MV-4-11 (cell line): ENCODE measurements at regions not wholly inside any gene's neighbourhood (a gene's known extent, or its start where the extent isn't known, plus 50 kb on each side); places are given as distances from the start of the nearest gene placed in this dataset.
"Not testable (repeated sequence)": the region's sequence is repeated elsewhere in the genome, so short reads cannot be mapped to it uniquely, and the experiment has no call there.

Experiments
- DNase-seq: peaks from one replicate; lab custom pipeline; 2025; lab: John Stamatoyannopoulos, UW

GRCh38 chr6:82118150-82118562, 129.4 kb downstream of the IBTK start:
- DNase-seq: peak; percentile 73

GRCh38 chr6:82114748-82115147, 132.8 kb downstream of the IBTK start:
- no peak for DNase-seq

- DNase-seq: no peak
Observed at GRCh38 chr6:82113231-82113630, 134.3 kb downstream of the IBTK start.

- DNase-seq: no peak
Observed at GRCh38 chr6:82111818-82112217, 135.7 kb downstream of the IBTK start.

- DNase-seq: no peak
Observed at GRCh38 chr6:82111114-82111513, 136.4 kb downstream of the IBTK start.

GRCh38 chr6:82103171-82103570, 144.4 kb downstream of the IBTK start:
- not testable (repeated sequence) for DNase-seq

GRCh38 chr6:82101374-82102114, 146.0 kb downstream of the IBTK start:
- DNase-seq: not testable (repeated sequence)

GRCh38 chr6:82100763-82101162, 146.8 kb downstream of the IBTK start:
- DNase-seq: not testable (repeated sequence)

GRCh38 chr6:82097676-82098075, 149.9 kb downstream of the IBTK start:
- DNase-seq: no peak

- DNase-seq: peak; percentile 71
Observed at GRCh38 chr6:82095091-82095490, 152.5 kb downstream of the IBTK start.

GRCh38 chr6:82094166-82094806, 153.3 kb downstream of the IBTK start:
- no peak for DNase-seq

GRCh38 chr6:82088978-82089771, 158.4 kb downstream of the IBTK start:
- DNase-seq: no peak

- DNase-seq: no peak
Observed at GRCh38 chr6:82086944-82087343, 160.6 kb downstream of the IBTK start.

GRCh38 chr6:82085701-82086100, 161.8 kb downstream of the IBTK start:
- no peak for DNase-seq

GRCh38 chr6:82084324-82084920, 163.1 kb downstream of the IBTK start:
- no peak for DNase-seq

- no peak for DNase-seq
Observed at GRCh38 chr6:82083646-82084045, 163.9 kb downstream of the IBTK start.

GRCh38 chr6:82080767-82081166, 166.8 kb downstream of the IBTK start:
- no peak for DNase-seq

- peak; percentile 35 for DNase-seq
Observed at GRCh38 chr6:82078286-82078908, 169.1 kb downstream of the IBTK start.

- no peak for DNase-seq
Observed at GRCh38 chr6:82076916-82077315, 170.6 kb downstream of the IBTK start.

GRCh38 chr6:82074556-82074955, 173.0 kb downstream of the IBTK start:
- DNase-seq: no peak

- no peak for DNase-seq
Observed at GRCh38 chr6:82073484-82073883, 174.1 kb downstream of the IBTK start.

- peak; percentile 14 for DNase-seq
Observed at GRCh38 chr6:82072751-82073150, 174.8 kb downstream of the IBTK start.
